IgD-negative memory B cell (primary cell): ENCODE measurements at regions not wholly inside any gene's neighbourhood (a gene's known extent, or its start where the extent isn't known, plus 50 kb on each side); places are given as distances from the start of the nearest gene placed in this dataset.

Source experiments
- H3K27ac Mint-ChIP-seq, 3 donors: one replicate each; pipeline ENCODE4 v1.8.0; 2020 to 2022; ENCODE audit warnings: mild to moderate bottlenecking in 3 of 3, mixed read lengths in 3 of 3, moderate library complexity in 1 of 3
- H3K27me3 Mint-ChIP-seq: one replicate; pipeline ENCODE4 v1.8.0; 2021; ENCODE audit warnings: mixed read lengths
- H3K36me3 Mint-ChIP-seq: one replicate; pipeline ENCODE4 v1.8.0; 2020; ENCODE audit warnings: mild to moderate bottlenecking, mixed read lengths
- H3K4me1 Mint-ChIP-seq, 3 donors: one replicate each; pipeline ENCODE4 v1.8.0; 2020 to 2022; ENCODE audit warnings: mixed read lengths in 3 of 3, mild to moderate bottlenecking in 1 of 3
- H3K4me3 Mint-ChIP-seq, 4 donors: one replicate each; pipeline ENCODE4 v1.8.0; 2020 to 2022; ENCODE audit warnings: mild to moderate bottlenecking in 4 of 4, mixed read lengths in 4 of 4, moderate library complexity in 3 of 4
- H3K9me3 Mint-ChIP-seq, 3 donors: one replicate each; pipeline ENCODE4 v1.8.0; 2020 to 2021; ENCODE audit warnings: mixed read lengths in 3 of 3, mild to moderate bottlenecking in 1 of 3

DNA sequence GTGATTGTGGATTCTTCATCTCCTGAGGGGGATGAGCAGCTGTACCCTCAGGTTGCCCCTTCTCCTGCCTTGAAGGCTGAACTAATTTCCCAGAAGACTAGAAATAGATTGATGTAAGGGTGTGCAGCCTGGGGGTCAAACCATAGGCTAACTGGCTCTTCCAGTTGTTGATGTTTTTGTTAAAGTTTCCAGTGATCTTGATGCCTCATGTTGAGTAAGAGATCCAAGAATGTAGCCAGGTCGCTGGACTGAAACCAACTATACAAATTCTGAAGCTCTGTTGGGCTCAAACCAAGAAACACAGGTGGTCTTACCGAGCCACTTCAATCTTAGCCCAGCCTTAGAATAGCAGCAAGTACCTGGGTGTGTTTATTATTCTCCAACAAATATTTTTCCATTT lies 391.8 kb downstream of the KLF5 start:
- no peaks in the 10 kb centered on the region for H3K36me3 Mint-ChIP-seq
- no peaks in the 10 kb centered on the region for H3K4me1 Mint-ChIP-seq
- no peak overlapping the region for H3K27ac Mint-ChIP-seq
- peaks cover 2 to 4% (median 4%) of the 10 kb centered on the region in 3 donors for H3K9me3 Mint-ChIP-seq
- H3K4me3 Mint-ChIP-seq: no peak overlapping the region
- H3K27me3 Mint-ChIP-seq: no peaks in the 10 kb centered on the region

DNA sequence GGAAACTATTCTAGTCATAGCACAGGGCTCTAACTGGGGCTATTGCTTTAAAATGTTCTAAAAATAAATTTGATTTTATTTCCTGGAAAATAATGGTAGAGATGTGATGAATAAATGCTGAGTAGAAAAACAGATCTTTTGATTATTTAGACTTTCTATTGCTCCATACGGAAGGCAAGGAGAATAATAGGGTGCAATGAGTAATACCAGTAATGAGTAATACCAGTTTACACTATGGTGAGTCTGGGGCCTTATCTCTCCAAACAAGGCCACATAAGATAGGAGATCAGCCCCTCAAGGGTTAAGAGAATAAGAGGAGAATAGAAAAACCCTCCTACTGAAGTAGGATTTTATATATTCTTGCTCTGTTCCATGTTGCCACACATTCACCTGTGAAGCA lies 390.4 kb downstream of the KLF5 start:
- Mint-ChIP-seq H3K36me3 (peaks cover 3% of the 10 kb centered on the region), H3K4me3 (no peak overlapping the region), H3K9me3 (peaks cover 2 to 10% (median 4%) of the 10 kb centered on the region in 3 donors), H3K27ac (no peak overlapping the region), H3K4me1 (no peaks in the 10 kb centered on the region), H3K27me3 (no peaks in the 10 kb centered on the region)

DNA sequence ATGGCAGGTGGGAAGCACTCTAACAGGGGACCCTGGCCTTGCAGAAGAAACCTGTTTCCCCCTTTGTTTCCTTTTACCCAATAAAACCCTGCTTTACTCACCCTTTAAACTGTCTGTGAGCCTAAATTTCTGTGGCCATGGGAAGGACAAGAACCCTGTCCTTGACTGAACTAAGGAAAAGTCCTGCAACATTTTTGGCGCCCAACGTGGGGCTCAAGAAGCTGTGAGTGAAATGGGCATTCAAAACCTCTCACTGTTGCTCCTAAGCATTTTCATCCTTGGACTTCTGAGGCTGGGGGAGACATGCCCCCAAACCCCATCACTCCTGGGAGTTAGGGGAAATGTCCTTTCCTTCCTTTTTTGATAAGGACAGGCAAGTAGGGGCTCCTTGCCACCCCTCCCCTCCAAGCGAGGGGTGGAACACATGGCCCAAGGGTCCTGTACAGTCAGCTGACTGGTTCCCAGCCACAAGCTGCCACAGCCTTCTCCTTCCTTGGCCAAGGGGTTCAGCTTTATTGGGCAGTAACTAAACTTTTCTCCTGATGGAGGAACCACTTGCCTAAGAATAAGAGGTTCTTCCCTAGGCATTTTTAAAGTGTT lies 381.6 kb downstream of the KLF5 start:
- Mint-ChIP-seq H3K4me1 (no peaks in the 10 kb centered on the region), H3K36me3 (peaks cover 3% of the 10 kb centered on the region), H3K27me3 (no peaks in the 10 kb centered on the region), H3K4me3 (no peak overlapping the region), H3K9me3 (peaks cover 0 to 26% (median 12%) of the 10 kb centered on the region in 3 donors), H3K27ac (no peak overlapping the region)

DNA sequence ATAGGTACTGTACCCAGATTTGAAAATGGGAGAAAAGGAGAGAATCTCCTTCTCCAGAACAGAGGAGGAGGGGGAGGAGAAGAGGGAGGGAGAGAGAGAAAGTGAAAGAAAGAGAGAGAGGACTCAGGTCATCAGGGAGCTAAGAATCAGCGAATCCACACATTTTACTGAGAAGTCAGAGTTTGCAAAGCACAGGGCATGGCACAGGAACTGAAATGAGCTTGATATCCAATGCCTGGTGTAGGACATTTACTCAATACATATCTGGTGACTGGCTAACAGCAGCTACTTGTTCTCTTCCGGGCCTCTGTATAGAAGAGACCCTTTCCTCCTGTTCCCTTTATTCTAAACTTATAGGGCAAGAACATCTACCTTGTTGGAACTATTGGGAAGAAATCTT lies 375.1 kb downstream of the KLF5 start:
- H3K4me3 Mint-ChIP-seq: no peak overlapping the region
- no peaks in the 10 kb centered on the region for H3K27me3 Mint-ChIP-seq
- H3K27ac Mint-ChIP-seq: no peak overlapping the region

DNA sequence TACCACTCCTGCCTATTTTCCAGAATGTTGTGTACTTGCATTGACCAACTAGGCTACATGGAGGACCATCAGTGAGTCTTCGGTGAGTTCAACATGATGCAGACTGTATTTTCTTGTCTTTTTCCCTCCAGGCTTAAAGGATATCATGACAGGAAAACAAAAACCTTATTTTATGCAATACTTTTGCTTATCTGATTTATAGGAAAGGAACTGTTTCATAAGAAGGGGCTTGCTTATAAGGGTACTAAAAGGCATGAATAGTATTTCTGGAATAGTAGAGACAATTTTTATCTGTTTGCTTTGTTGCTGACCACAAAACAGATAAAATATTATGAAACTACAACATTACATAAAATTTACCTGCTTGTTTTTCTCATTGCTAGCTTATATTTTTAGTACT lies 374.7 kb downstream of the KLF5 start:
- Mint-ChIP-seq H3K27ac (no peak overlapping the region), H3K27me3 (no peaks in the 10 kb centered on the region), H3K4me1 (no peaks in the 10 kb centered on the region), H3K9me3 (peaks cover 3 to 24% (median 10%) of the 10 kb centered on the region in 3 donors), H3K4me3 (no peak overlapping the region), H3K36me3 (no peaks in the 10 kb centered on the region)

More for the DNA sequence above, 375.1 kb downstream of the KLF5 start:
- H3K9me3 Mint-ChIP-seq: peaks cover 3 to 24% (median 10%) of the 10 kb centered on the region in 3 donors
- H3K36me3 Mint-ChIP-seq: no peaks in the 10 kb centered on the region
- no peaks in the 10 kb centered on the region for H3K4me1 Mint-ChIP-seq

DNA sequence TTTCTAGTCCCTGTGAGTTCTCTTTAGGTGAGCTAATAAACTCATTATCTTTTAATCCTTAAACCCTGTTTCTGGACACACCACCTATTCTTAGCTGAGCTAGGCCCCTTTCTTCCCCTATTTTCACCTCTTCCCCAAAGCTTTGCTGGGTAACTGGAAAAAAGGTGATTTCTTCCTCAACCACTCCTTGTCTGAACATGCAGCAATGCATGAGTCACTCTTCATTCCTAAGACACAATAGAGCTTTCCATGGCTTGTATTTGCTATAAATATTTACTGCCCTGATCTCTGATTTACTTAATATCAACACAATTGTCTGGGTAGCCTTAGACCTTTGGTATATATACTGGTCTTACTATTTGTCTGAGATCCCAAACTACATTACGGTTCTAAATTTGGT lies 370.9 kb downstream of the KLF5 start:
- Mint-ChIP-seq H3K27me3 (peaks cover 1% of the 10 kb centered on the region), H3K4me3 (no peak overlapping the region), H3K9me3 (peaks cover 2 to 7% (median 4%) of the 10 kb centered on the region in 3 donors), H3K4me1 (no peaks in the 10 kb centered on the region), H3K27ac (no peak overlapping the region), H3K36me3 (no peaks in the 10 kb centered on the region)

DNA sequence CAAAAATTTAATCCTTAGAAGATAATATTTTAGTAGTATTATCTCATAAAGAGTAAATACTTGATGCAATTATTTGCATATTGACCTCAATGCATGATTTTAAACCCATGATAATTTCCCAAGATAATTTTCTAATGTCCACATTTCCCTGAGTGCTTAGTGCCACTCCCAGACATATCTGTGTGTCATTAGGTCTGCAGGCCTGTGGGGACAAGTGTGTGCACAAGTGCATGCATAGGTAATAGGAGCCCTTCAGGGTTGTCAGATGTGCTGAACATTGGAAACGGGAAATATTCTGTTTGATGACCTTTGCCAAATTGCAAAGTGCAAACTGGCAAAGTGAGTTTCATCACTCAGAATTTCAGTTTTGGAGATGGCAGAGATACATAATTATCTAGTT lies 369.9 kb downstream of the KLF5 start:
- Mint-ChIP-seq H3K36me3 (no peaks in the 10 kb centered on the region), H3K27me3 (peaks cover 1% of the 10 kb centered on the region), H3K27ac (no peak overlapping the region), H3K9me3 (peaks cover 2 to 7% (median 4%) of the 10 kb centered on the region in 3 donors), H3K4me3 (no peak overlapping the region), H3K4me1 (no peaks in the 10 kb centered on the region)

DNA sequence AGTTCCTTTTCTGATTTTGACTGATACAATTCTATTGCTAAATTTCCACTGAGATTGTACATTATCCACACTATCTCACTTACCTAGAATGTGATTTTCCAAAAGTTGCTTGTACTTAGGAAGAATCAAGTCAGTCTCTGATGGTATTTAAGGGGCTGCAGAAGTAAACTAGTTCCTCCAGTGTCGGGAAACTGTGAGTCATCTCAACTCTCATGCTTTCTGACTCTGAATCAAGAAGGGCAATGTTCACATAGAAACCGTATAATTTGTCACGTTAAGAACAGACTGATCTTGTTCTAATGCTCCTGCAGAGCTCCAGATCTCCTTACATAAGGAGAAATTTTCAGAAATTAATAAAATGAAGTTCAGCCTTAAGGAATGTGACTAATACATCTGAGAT lies 369.3 kb downstream of the KLF5 start:
- Mint-ChIP-seq H3K4me1 (no peaks in the 10 kb centered on the region), H3K36me3 (no peaks in the 10 kb centered on the region), H3K4me3 (no peak overlapping the region), H3K27me3 (peaks cover 1% of the 10 kb centered on the region), H3K27ac (no peak overlapping the region), H3K9me3 (peaks cover 2 to 7% (median 4%) of the 10 kb centered on the region in 3 donors)

DNA sequence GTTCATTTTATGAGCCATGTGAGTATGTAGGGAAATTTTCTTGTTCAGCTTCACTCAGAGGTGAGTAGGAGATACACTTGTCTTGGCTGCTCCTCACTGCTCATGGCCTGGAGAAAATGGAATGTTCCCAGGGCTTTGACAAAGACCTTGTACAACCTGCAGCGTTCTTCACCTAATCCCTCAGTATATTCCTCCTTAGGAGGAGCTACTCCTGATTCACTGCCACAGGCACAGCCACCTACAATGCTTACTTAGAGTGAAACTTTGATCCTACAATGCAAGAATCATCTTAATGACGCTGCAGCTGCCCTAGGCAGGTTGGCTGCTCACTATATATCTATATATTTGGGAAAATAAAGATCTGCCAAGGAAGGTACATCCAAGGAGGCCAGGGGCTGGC lies 364.2 kb downstream of the KLF5 start:
- Mint-ChIP-seq H3K36me3 (no peaks in the 10 kb centered on the region), H3K4me3 (no peak overlapping the region), H3K27ac (no peak overlapping the region)

DNA sequence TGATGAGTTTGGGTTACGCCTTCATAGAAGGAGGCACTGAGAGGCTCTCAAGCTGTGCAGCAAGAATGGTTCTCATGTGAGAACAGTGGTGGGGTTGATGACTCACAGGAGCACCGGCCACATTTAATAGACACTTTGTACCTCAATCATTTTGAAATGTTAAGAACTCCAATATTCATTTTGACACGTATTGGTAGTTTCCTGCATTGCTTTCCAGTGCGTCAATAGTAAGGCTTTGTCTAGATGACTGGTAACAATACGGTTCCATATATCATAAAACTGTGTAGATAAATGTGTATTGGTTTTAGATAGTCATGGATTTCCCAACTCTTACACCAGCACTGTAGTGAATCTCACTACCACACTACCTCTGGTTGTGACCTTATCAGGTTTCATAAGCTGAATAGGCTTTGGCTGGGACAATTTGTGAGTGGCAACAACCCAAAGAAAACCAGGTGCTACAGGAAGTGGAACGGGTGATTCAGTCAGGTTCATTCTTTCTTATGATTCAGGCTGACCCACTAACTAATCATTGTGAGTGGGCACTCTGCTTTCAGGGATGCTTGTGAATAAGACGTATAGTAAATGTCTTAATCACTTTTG lies 362.6 kb downstream of the KLF5 start:
- no peaks in the 10 kb centered on the region for H3K36me3 Mint-ChIP-seq
- H3K27ac Mint-ChIP-seq: no peak overlapping the region
- peaks cover 0 to 8% (median 3%) of the 10 kb centered on the region in 3 donors for H3K9me3 Mint-ChIP-seq
- no peak overlapping the region for H3K4me3 Mint-ChIP-seq
- H3K4me1 Mint-ChIP-seq: no peaks in the 10 kb centered on the region
- peaks cover 1% of the 10 kb centered on the region for H3K27me3 Mint-ChIP-seq

More for the DNA sequence above, 364.2 kb downstream of the KLF5 start:
- H3K4me1 Mint-ChIP-seq: no peaks in the 10 kb centered on the region
- peaks cover 1% of the 10 kb centered on the region for H3K27me3 Mint-ChIP-seq
- H3K9me3 Mint-ChIP-seq: peaks cover 1 to 8% (median 3%) of the 10 kb centered on the region in 3 donors

DNA sequence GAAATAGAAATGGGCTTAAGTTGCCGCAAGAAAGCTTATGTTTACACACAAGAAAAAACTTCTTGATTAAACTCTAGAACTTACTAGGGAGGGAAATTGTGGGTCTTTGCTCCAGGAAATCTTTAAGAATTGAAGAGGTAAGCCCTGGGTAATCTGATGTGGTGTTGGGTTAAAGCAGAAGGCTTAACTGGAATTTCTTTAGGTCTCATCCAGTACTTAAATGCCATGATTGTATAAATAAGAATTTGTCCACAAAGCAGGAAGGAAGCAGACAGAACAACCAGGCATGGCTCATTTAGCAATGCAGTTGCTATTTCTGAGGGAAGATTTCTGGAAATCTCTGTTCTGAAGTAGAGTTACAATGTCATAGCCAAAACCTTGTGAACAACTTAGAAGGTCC lies 360.4 kb downstream of the KLF5 start:
- no peak overlapping the region for H3K27ac Mint-ChIP-seq
- no peaks in the 10 kb centered on the region for H3K27me3 Mint-ChIP-seq
- H3K36me3 Mint-ChIP-seq: no peaks in the 10 kb centered on the region
- no peaks in the 10 kb centered on the region for H3K4me1 Mint-ChIP-seq
- peaks cover 0 to 8% (median 3%) of the 10 kb centered on the region in 3 donors for H3K9me3 Mint-ChIP-seq
- H3K4me3 Mint-ChIP-seq: no peak overlapping the region

DNA sequence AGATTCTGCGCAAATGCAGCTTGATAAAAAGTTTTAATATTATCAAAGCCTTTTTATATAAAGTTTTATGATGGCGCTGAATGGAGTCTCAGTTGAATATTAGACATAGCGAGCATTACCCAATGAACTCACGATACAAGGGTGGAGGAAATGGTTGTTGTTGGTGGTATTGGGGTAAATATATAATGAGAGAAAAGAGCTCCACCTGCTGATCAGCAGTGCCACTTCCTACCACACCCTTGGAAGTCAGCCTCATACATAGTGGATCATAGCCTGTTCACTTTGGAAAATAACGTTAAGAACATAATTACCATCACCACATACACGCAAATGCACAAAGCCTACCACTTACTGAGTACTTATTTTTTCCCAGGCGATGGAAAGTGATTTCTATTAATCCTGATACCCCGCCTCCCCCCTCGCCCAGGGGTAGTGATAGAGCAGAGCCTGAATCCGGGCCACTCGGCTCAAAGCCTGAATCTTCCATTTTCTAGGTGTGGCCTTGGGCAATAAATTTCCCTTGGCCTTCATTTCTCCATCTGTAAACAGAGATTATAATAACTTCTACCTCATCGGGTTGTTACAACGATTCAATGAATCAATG lies 358.3 kb downstream of the KLF5 start:
- Mint-ChIP-seq H3K27ac (no peak overlapping the region), H3K9me3 (peaks cover 0 to 6% (median 3%) of the 10 kb centered on the region in 3 donors), H3K4me1 (no peaks in the 10 kb centered on the region)

DNA sequence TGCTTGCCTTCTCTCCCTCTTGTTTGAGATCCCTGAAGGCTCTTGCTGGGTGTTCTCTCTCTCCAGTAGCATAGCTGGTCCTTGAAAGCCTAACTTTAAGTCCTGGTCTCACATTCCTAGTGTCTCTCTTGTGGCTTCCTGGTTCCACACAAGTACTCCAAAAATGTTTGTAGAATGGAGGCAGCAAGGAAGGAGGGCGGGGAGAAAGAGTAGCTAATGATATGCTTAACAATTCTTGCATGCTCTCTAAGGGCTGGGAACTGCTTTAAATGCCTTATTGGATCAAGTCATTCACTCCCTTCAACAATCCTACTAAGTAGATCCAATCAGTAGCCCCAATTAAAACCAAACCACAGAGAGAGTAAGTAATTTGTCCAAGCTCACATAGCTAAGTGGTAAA lies 357.3 kb downstream of the KLF5 start:
- Mint-ChIP-seq H3K4me1 (no peaks in the 10 kb centered on the region), H3K27ac (no peak overlapping the region), H3K4me3 (no peak overlapping the region), H3K27me3 (no peaks in the 10 kb centered on the region), H3K9me3 (peaks cover 0 to 4% (median 3%) of the 10 kb centered on the region in 3 donors), H3K36me3 (no peaks in the 10 kb centered on the region)

More for the DNA sequence above, 358.3 kb downstream of the KLF5 start:
- H3K27me3 Mint-ChIP-seq: no peaks in the 10 kb centered on the region
- no peaks in the 10 kb centered on the region for H3K36me3 Mint-ChIP-seq
- H3K4me3 Mint-ChIP-seq: no peak overlapping the region

DNA sequence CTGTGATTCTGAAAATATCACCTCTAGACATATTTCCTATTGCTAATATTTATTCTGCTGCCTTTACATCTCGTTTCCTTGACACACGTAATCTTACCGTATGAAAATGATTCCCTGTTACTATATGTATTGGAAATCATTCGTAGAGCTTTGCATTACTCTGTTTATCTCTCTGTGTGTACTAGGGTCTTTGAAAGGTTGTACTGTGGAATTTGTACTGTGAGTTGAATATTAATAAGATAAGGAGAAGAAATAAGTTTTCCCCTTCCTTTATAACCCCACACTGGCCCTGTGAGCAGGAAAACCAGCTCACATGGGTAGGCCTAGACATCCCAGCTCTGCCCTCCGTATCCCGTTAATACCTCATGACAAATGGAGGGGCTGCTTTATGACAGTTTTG lies 354.9 kb downstream of the KLF5 start:
- Mint-ChIP-seq H3K27me3 (no peaks in the 10 kb centered on the region), H3K9me3 (peaks cover 0 to 9% (median 4%) of the 10 kb centered on the region in 3 donors), H3K4me3 (no peak overlapping the region), H3K4me1 (no peaks in the 10 kb centered on the region), H3K36me3 (no peaks in the 10 kb centered on the region), H3K27ac (no peak overlapping the region)

DNA sequence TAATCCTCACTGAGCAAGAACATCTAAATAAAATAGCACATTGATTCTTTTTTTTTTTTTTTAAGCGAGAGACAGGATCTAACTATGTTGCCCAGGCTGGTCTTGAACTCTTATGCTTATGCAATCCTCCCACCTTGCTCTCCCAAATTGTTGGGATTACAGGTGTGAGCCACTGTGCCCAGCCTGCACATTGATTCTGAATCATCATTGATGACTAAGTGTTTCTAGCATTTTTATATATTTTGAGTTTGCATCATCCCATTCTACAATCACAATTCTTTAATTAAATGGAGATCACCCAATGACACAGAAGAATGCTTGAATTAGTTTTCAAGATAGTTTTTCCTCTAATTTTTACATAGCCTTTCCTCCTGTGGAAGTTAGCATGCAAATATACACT lies 354.1 kb downstream of the KLF5 start:
- Mint-ChIP-seq H3K36me3 (no peaks in the 10 kb centered on the region), H3K4me3 (no peak overlapping the region), H3K27me3 (no peaks in the 10 kb centered on the region), H3K4me1 (no peaks in the 10 kb centered on the region), H3K27ac (no peak overlapping the region), H3K9me3 (peaks cover under 1 to 5% (median 5%) of the 10 kb centered on the region in 3 donors)
